ENCODE measurements at regions not wholly inside any gene's neighbourhood (a gene's known extent, or its start where the extent isn't known, plus 50 kb on each side); places are given as distances from the start of the nearest gene placed in this dataset.

DNA sequence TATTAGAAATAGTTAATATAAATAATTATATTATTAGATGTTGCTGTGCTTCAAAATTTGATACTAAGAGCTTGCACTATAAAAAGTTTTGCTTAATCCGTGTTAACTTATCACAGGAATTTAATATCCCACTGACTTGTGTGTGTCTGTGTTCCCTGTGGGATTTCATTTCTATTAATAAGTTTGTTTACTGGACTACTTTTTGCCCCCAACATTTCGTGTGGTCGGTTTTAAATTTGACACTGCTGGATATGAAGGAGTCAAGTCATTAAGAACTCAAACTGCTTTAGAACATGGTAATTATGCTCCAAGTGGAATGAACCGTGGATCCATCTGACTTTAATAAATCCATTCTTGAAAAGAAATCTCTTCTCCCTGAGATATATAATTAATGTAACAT, 182.2 kb upstream of the NUDT4 start:
- no peak overlapping the region for H3K4me3 ChIP-seq (ENCODE audit: low read length)
- no peaks in the 10 kb centered on the region for H3K36me3 ChIP-seq (ENCODE audit: control insufficient read depth, low read length)
- no peaks in the 10 kb centered on the region for H4K20me1 ChIP-seq (ENCODE audit: control insufficient read depth, insufficient read depth, low read depth, low read length)
- H3K79me2 ChIP-seq (ENCODE audit: control insufficient read depth, low read length) = no peaks in the 10 kb centered on the region
- peaks cover 3% of the 10 kb centered on the region; the same call in 1 of the 2 replicates for H3K4me1 ChIP-seq (ENCODE audit: control insufficient read depth, low read length)
- no peak overlapping the region for H3K4me2 ChIP-seq (ENCODE audit: low read length)
- H3K9me2 ChIP-seq (replicated peaks; ENCODE audit: control insufficient read depth, low read length) = no peaks in the 10 kb centered on the region
- TF ChIP-seq EZH2phosphoT487 (IDR thresholded peaks at IDR 0.05; ENCODE audit: borderline replicate concordance, low read length) = no peak
- TF ChIP-seq, protein P1, sequence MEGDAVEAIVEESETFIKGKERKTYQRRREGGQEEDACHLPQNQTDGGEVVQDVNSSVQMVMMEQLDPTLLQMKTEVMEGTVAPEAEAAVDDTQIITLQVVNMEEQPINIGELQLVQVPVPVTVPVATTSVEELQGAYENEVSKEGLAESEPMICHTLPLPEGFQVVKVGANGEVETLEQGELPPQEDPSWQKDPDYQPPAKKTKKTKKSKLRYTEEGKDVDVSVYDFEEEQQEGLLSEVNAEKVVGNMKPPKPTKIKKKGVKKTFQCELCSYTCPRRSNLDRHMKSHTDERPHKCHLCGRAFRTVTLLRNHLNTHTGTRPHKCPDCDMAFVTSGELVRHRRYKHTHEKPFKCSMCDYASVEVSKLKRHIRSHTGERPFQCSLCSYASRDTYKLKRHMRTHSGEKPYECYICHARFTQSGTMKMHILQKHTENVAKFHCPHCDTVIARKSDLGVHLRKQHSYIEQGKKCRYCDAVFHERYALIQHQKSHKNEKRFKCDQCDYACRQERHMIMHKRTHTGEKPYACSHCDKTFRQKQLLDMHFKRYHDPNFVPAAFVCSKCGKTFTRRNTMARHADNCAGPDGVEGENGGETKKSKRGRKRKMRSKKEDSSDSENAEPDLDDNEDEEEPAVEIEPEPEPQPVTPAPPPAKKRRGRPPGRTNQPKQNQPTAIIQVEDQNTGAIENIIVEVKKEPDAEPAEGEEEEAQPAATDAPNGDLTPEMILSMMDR (IDR thresholded peaks at IDR 0.05; ENCODE audit: low read depth, low read length, poor library complexity, severe bottlenecking) = no peak
- no peaks in the 10 kb centered on the region for H3K27me3 ChIP-seq (ENCODE audit: control insufficient read depth, low read length)
- no peak overlapping the region for H3K27ac ChIP-seq (ENCODE audit: low read depth, low read length)
- no peaks in the 10 kb centered on the region for H3F3A ChIP-seq (ENCODE audit: control insufficient read depth, insufficient read depth)
- H3K9me3 ChIP-seq (ENCODE audit: control insufficient read depth, insufficient read depth, low read length) = no peaks in the 10 kb centered on the region; the same call in 1 of the 2 replicates

DNA sequence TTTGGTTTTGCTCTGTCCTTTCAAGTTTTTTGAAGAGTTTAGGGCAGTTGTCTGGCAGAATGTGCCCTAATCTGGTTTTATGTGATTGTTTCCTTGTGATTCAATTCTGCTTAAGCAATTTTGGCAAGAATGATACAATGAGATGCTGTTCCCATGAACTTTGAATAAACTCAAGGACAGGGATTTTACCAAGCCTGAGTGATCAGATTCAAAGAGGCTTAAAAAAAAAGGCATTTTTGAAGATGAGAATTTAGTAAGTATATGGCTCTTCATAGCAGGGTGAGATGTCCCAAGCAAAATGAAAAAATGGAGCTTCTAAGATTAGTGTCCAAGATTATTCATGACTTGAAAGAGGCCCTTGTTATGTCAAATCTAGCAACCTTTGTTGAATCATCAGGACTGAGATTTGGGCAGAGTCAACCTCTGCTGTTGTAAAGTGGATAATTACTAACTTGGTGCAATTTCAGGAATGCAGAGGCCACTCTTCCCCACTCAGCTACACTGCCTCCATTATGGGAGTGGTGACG, 180.6 kb upstream of the NUDT4 start:
- H3K4me2 ChIP-seq (ENCODE audit: low read length) = no peak overlapping the region
- TF ChIP-seq, protein P1 (IDR thresholded peaks at IDR 0.05; ENCODE audit: low read depth, low read length, poor library complexity, severe bottlenecking) = no peak
- TF ChIP-seq EZH2phosphoT487 (IDR thresholded peaks at IDR 0.05; ENCODE audit: borderline replicate concordance, low read length) = no peak
- no peaks in the 10 kb centered on the region; the same call in 1 of the 2 replicates for H3K9me3 ChIP-seq (ENCODE audit: control insufficient read depth, insufficient read depth, low read length)
- H3K4me1 ChIP-seq (ENCODE audit: control insufficient read depth, low read length) = peaks cover 3% of the 10 kb centered on the region; the same call in 1 of the 2 replicates
- no peaks in the 10 kb centered on the region for H3K36me3 ChIP-seq (ENCODE audit: control insufficient read depth, low read length)
- H3K27me3 ChIP-seq (ENCODE audit: control insufficient read depth, low read length) = no peaks in the 10 kb centered on the region
- no peak overlapping the region for H3K4me3 ChIP-seq (ENCODE audit: low read length)
- no peaks in the 10 kb centered on the region for H3F3A ChIP-seq (ENCODE audit: control insufficient read depth, insufficient read depth)
- no peak overlapping the region for H3K27ac ChIP-seq (ENCODE audit: low read depth, low read length)
- H3K9me2 ChIP-seq (replicated peaks; ENCODE audit: control insufficient read depth, low read length) = no peaks in the 10 kb centered on the region
- H4K20me1 ChIP-seq (ENCODE audit: control insufficient read depth, insufficient read depth, low read depth, low read length) = no peaks in the 10 kb centered on the region
- no peaks in the 10 kb centered on the region for H3K79me2 ChIP-seq (ENCODE audit: control insufficient read depth, low read length)

- TF ChIP-seq, protein P1 (IDR thresholded peaks at IDR 0.05; ENCODE audit: low read depth, low read length, poor library complexity, severe bottlenecking) = no peak
- TF ChIP-seq EZH2phosphoT487 (IDR thresholded peaks at IDR 0.05; ENCODE audit: borderline replicate concordance, low read length) = no peak
- no peak overlapping the region for H3K4me3 ChIP-seq (ENCODE audit: low read length)
Measured at GRCh38 chr12:93198086-93198485, 179.6 kb upstream of the NUDT4 start.

More at GRCh38 chr12:93198086-93198485, 179.6 kb upstream of the NUDT4 start:
- no peaks in the 10 kb centered on the region for H3K4me1 ChIP-seq (ENCODE audit: control insufficient read depth, low read length)
- H3K79me2 ChIP-seq (ENCODE audit: control insufficient read depth, low read length) = no peaks in the 10 kb centered on the region
- no peaks in the 10 kb centered on the region for H3K27me3 ChIP-seq (ENCODE audit: control insufficient read depth, low read length)
- no peaks in the 10 kb centered on the region for H3K9me2 ChIP-seq (replicated peaks; ENCODE audit: control insufficient read depth, low read length)
- no peaks in the 10 kb centered on the region for H3K36me3 ChIP-seq (ENCODE audit: control insufficient read depth, low read length)
- no peaks in the 10 kb centered on the region; the same call in 1 of the 2 replicates for H3K9me3 ChIP-seq (ENCODE audit: control insufficient read depth, insufficient read depth, low read length)
- H3F3A ChIP-seq (ENCODE audit: control insufficient read depth, insufficient read depth) = no peaks in the 10 kb centered on the region
- H4K20me1 ChIP-seq (ENCODE audit: control insufficient read depth, insufficient read depth, low read depth, low read length) = no peaks in the 10 kb centered on the region
- no peak overlapping the region for H3K27ac ChIP-seq (ENCODE audit: low read depth, low read length)
- H3K4me2 ChIP-seq (ENCODE audit: low read length) = no peak overlapping the region

Data from DOHH2 (cell line).